ENCODE measurements at regions not wholly inside any gene's neighbourhood (a gene's known extent, or its start where the extent isn't known, plus 50 kb on each side); places are given as distances from the start of the nearest gene placed in this dataset.

DNA sequence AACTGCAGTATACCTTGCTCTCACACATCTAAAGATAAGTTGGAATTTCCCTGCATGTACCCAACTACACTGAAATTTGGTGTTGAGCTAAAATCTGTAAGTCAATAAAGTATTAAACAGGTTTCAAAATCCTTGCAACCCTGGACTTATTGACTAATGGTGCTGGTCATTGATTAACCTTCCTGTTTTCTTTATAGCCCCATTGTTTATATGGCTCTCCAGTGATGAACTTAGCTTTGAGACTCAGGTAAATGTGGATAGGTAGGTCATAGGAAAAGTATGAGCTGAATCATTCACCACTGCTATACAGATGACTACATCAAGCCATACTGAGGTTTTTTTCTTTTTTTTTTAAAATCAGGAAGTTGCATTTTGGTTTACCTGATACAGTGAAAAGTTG, 132.7 kb downstream of the FAT3 start:
- no peaks in the 10 kb centered on the region for H3K9me3 Mint-ChIP-seq
- Histone ChIP-seq H3F3A (ENCODE audit: low read depth) (no peaks in the 10 kb centered on the region), H3K4me2 (no peak overlapping the region), H3K4me1 (no peaks in the 10 kb centered on the region), H3K4me3 (no peak overlapping the region), H3K27me3 (no peaks in the 10 kb centered on the region), H3K9me3 (ENCODE audit: low read depth) (no peaks in the 10 kb centered on the region), H3K79me2 (ENCODE audit: low read depth) (no peaks in the 10 kb centered on the region), H4K20me1 (ENCODE audit: low read depth) (no peaks in the 10 kb centered on the region), H3K27ac (no peak overlapping the region), H3K36me3 (no peaks in the 10 kb centered on the region), H2AFZ (replicated peaks) (no peak overlapping the region), H3K9ac (no peak overlapping the region)
- H3K36me3 Mint-ChIP-seq: peaks cover 16% of the 10 kb centered on the region
- H3K4me1 Mint-ChIP-seq: peaks cover 11% of the 10 kb centered on the region
- no peaks in the 10 kb centered on the region for H3K27me3 Mint-ChIP-seq (ENCODE audit: insufficient read depth, low read depth)
- H3K4me3 Mint-ChIP-seq: no peak overlapping the region
- DNase-seq (ENCODE audit: low spot score): no peak
- no peak overlapping the region for H3K27ac Mint-ChIP-seq
- TF ChIP-seq EZH2phosphoT487 (IDR thresholded peaks at IDR 0.05) (no peak), EZH2 (IDR thresholded peaks at IDR 0.05) (no peak)
- TF ChIP-seq, protein P1, sequence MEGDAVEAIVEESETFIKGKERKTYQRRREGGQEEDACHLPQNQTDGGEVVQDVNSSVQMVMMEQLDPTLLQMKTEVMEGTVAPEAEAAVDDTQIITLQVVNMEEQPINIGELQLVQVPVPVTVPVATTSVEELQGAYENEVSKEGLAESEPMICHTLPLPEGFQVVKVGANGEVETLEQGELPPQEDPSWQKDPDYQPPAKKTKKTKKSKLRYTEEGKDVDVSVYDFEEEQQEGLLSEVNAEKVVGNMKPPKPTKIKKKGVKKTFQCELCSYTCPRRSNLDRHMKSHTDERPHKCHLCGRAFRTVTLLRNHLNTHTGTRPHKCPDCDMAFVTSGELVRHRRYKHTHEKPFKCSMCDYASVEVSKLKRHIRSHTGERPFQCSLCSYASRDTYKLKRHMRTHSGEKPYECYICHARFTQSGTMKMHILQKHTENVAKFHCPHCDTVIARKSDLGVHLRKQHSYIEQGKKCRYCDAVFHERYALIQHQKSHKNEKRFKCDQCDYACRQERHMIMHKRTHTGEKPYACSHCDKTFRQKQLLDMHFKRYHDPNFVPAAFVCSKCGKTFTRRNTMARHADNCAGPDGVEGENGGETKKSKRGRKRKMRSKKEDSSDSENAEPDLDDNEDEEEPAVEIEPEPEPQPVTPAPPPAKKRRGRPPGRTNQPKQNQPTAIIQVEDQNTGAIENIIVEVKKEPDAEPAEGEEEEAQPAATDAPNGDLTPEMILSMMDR (IDR thresholded peaks at IDR 0.05): no peak

DNA sequence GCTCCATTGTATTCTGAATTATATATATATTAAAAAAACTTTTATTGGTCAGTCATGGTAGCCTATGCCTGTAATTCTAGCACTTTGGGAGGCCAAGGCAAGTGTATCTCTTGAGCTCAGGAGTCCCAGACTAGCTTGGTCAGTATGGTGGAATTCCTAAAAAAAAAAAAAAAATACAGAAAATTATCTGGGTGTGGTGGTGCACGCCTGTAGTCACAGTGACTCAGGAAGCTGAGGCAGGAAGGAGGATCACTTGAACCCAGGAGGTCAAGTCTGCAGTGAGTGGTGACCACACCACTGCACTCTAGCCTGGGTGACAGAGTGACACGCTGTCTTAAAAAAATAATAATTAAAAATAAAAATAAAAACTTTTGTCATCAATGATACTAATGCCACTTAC, 133.2 kb downstream of the FAT3 start:
- Histone ChIP-seq H3K9me3 (ENCODE audit: low read depth) (no peaks in the 10 kb centered on the region), H3K79me2 (ENCODE audit: low read depth) (no peaks in the 10 kb centered on the region), H3K4me2 (no peak overlapping the region), H2AFZ (replicated peaks) (no peak overlapping the region), H3K27me3 (no peaks in the 10 kb centered on the region), H3K36me3 (no peaks in the 10 kb centered on the region), H3K4me3 (no peak overlapping the region), H3K4me1 (peaks cover 4% of the 10 kb centered on the region), H3K9ac (no peak overlapping the region), H3K27ac (no peak overlapping the region), H3F3A (ENCODE audit: low read depth) (no peaks in the 10 kb centered on the region), H4K20me1 (ENCODE audit: low read depth) (no peaks in the 10 kb centered on the region)
- Mint-ChIP-seq H3K4me3 (no peak overlapping the region), H3K9me3 (no peaks in the 10 kb centered on the region), H3K27me3 (ENCODE audit: insufficient read depth, low read depth) (no peaks in the 10 kb centered on the region), H3K27ac (no peak overlapping the region), H3K36me3 (peaks cover 13% of the 10 kb centered on the region), H3K4me1 (peaks cover 14% of the 10 kb centered on the region)
- TF ChIP-seq EZH2 (IDR thresholded peaks at IDR 0.05) (no peak), EZH2phosphoT487 (IDR thresholded peaks at IDR 0.05) (no peak)
- TF ChIP-seq, protein P1 (IDR thresholded peaks at IDR 0.05): no peak
- DNase-seq (ENCODE audit: low spot score): no peak

DNA sequence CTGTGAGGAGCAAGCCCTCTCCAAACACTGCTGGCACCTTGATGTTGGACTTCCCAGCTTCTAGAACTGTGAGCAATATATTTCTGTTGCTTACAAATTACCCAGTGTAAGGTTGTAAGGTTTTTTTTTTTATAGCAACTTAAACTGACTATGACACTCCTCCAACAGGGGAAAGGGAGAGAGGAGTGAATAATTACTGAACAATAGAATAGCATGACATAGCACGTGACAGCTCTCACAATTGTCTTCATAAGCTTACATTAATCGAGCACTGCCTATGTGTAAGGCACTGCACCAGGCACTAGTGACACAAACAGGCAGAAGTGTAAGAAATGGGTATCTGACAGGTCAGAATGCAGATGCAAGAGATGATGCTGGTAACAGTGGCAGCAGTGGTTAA, 136.9 kb downstream of the FAT3 start:
- DNase-seq (ENCODE audit: low spot score): no peak
- Mint-ChIP-seq H3K36me3 (peaks cover 3% of the 10 kb centered on the region), H3K9me3 (no peaks in the 10 kb centered on the region), H3K4me1 (peaks cover 15% of the 10 kb centered on the region), H3K27me3 (ENCODE audit: insufficient read depth, low read depth) (no peaks in the 10 kb centered on the region), H3K4me3 (no peak overlapping the region), H3K27ac (no peak overlapping the region)
- no peaks in the 10 kb centered on the region for H4K20me1 ChIP-seq (ENCODE audit: low read depth)
- H3K9me3 ChIP-seq (ENCODE audit: low read depth): no peaks in the 10 kb centered on the region
- TF ChIP-seq EZH2phosphoT487 (IDR thresholded peaks at IDR 0.05) (no peak), EZH2 (IDR thresholded peaks at IDR 0.05) (no peak)
- TF ChIP-seq, protein P1 (IDR thresholded peaks at IDR 0.05): no peak
- H3K4me1 ChIP-seq: peaks cover 7% of the 10 kb centered on the region
- no peak overlapping the region for H2AFZ ChIP-seq (replicated peaks)
- no peaks in the 10 kb centered on the region for H3K27me3 ChIP-seq
- H3F3A ChIP-seq (ENCODE audit: low read depth): no peaks in the 10 kb centered on the region
- no peak overlapping the region for H3K9ac ChIP-seq
- no peaks in the 10 kb centered on the region for H3K36me3 ChIP-seq
- no peak overlapping the region for H3K27ac ChIP-seq
- H3K4me3 ChIP-seq: no peak overlapping the region
- H3K79me2 ChIP-seq (ENCODE audit: low read depth): no peaks in the 10 kb centered on the region
- H3K4me2 ChIP-seq: no peak overlapping the region
